GM10248 (cell line): ENCODE measurements at regions not wholly inside any gene's neighbourhood (a gene's known extent, or its start where the extent isn't known, plus 50 kb on each side); places are given as distances from the start of the nearest gene placed in this dataset.

Source experiments
- CTCF ChIA-PET: fragments of 300-600 bp; sonication (Branson Sonifier 250); formaldehyde crosslinking; extraction: SDS; loops from one replicate; lab custom pipeline; 2021; ENCODE audit warnings: antibody characterized with exemption; lab: Yijun Ruan, JAX
- POLR2A ChIA-PET: fragments of 350-650 bp; sonication (Branson Sonifier 250); formaldehyde crosslinking; extraction: SDS; loops from one replicate; lab custom pipeline; 2020; ENCODE audit warnings: antibody characterized with exemption; lab: Yijun Ruan, JAX
- DNase-seq: peaks from one replicate; pipeline ENCODE4 v3.0.0; 2012; ENCODE audit errors: extremely low spot score
- TF ChIP-seq, protein P1 (sequence below): IDR thresholded peaks from 2 replicates; pipeline ENCODE4 v1.5.1; 2012; ENCODE audit warnings: mild to moderate bottlenecking, low read depth; ENCODE audit errors: extremely low read depth, missing control alignments, control extremely low read depth

DNA sequence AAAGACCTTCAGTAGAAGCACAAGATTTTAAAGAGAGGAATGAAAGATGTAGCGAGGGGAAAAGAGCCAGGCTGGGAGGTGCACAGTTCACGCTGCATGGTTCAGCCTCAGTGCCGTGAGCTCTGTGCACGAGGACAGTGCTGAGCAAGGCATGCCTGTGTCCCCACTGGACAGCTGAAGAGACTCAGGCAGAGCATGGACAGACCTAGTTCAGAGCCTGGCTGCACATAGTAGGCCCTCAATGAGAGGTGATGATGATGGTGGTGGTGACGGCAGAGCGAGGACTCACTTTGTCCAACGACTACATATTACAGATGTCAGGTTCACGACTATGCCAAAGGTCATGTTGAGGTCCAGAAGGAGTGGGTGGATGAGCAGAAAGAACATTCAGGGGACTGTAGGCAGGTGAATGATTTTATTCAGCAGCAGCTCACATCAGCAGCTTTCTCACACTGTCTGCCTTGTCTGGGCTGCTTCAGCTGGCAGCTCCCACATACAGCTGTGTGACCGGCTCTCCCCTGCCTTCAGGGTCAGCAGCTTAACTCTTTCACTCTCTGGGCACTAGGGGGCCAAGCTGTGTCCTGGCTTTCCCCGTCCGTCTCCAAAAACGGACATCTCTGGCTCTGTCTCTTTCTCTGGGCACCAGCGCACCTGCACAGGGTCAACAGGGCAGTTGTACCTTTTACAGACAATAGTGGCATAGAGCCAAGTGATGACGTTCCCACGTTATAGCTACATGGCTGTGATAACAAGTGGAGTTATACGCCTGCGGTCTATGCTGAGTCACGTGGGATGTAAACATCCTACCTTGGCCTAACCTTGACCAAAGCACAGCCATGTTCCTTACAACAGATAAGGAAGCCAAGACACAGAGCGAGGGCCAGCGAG, 83.4 kb upstream of the KCNK12 start:
- DNase-seq = no peak
- TF ChIP-seq, protein P1, sequence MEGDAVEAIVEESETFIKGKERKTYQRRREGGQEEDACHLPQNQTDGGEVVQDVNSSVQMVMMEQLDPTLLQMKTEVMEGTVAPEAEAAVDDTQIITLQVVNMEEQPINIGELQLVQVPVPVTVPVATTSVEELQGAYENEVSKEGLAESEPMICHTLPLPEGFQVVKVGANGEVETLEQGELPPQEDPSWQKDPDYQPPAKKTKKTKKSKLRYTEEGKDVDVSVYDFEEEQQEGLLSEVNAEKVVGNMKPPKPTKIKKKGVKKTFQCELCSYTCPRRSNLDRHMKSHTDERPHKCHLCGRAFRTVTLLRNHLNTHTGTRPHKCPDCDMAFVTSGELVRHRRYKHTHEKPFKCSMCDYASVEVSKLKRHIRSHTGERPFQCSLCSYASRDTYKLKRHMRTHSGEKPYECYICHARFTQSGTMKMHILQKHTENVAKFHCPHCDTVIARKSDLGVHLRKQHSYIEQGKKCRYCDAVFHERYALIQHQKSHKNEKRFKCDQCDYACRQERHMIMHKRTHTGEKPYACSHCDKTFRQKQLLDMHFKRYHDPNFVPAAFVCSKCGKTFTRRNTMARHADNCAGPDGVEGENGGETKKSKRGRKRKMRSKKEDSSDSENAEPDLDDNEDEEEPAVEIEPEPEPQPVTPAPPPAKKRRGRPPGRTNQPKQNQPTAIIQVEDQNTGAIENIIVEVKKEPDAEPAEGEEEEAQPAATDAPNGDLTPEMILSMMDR = peak; percentile 34
- CTCF ChIA-PET = interaction anchor here (0.6 to 3.6 kb wide), 15 partner anchors 10 to 302 kb away, joined by 3 to 14 read pairs (median 4); no protein-coding TSS in a partner anchor
- POLR2A ChIA-PET = no interaction called here

DNA sequence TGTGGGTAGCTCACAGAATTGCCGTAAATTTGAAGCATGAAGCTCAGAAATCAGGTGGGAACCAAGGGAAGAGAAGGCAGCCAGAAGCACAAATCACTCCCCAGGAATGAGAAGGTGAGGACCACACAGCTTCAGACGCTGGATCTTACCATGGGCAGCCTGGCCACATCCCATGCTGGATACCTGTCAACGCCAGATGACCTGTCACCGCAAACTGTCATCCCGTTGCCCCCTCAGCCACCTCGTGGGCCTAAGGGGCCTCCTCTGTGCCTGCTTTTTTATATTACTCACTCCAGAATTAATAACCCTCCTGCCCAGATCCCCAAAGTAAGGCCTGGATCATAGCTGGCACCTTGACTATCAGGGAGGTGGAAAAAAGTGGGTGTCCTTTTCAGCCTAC, 82.3 kb upstream of the KCNK12 start:
- ChIA-PET POLR2A (no interaction called here), CTCF (interaction anchor here (1.0 to 3.6 kb wide), 7 partner anchors 12 to 301 kb away, joined by 3 to 16 read pairs (median 5); no protein-coding TSS in a partner anchor)
- DNase-seq = no peak
- TF ChIP-seq, protein P1 = no peak

DNA sequence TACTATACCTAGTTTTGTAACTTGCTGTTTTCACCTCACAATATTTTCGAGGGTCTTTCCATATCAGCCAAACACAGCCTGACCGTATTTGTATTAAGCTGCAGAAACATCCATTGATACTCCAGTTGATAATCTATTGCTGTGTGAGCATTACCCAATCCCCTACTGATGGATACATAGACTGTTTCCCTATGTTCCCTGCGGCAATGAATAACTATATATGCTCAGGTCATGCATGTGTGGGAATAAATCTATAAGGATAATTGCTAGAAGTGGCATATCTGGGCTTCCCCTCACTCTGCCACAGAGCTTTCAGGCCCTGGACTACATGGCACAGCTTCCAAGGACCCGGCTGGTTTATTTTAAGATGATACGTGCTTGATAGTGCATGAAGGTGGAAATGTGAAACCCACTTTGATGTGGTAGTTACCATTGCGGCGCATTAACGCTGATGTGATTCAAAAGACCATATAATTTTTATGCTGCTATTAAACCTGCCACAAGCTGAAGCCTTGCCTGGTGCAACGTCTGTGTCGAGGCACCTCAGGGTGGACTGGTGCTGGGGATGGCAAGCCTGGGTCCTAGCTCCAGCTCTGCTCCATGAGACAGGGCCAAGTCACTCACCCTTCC, 81.4 kb upstream of the KCNK12 start:
- CTCF ChIA-PET = interaction anchor here (1.0 to 3.6 kb wide), 6 partner anchors 12 to 300 kb away, joined by 3 to 16 read pairs (median 5); no protein-coding TSS in a partner anchor

DNA sequence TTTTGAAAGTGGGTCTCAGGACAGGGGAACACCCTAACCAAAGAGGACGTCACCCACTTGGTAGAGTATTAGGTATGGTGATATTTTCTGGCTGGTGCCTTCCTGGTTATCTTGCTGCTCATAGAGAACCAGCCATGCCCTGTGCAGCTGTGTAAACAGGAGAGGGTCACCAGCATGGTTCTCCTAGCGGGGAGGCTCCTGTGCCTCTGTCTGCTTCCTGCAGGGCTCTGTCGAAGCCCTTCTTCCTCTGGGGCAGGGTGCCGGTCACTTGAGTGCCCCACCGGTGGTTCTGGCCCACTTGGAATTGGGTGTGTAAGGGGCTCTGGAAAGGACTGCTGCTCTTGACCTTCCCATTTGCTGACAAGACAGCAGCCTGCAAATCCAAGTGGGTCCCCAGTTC, 80.5 kb upstream of the KCNK12 start:
- no peak for DNase-seq
- TF ChIP-seq, protein P1 = no peak
- CTCF ChIA-PET = interaction anchor here (2.2 to 2.9 kb wide), 2 partner anchors 78 to 116 kb away, joined by 5 to 16 read pairs; no protein-coding TSS in a partner anchor
- POLR2A ChIA-PET = no interaction called here

More for the DNA sequence above, 81.4 kb upstream of the KCNK12 start:
- TF ChIP-seq, protein P1 = no peak
- DNase-seq = no peak
- POLR2A ChIA-PET = no interaction called here

DNA sequence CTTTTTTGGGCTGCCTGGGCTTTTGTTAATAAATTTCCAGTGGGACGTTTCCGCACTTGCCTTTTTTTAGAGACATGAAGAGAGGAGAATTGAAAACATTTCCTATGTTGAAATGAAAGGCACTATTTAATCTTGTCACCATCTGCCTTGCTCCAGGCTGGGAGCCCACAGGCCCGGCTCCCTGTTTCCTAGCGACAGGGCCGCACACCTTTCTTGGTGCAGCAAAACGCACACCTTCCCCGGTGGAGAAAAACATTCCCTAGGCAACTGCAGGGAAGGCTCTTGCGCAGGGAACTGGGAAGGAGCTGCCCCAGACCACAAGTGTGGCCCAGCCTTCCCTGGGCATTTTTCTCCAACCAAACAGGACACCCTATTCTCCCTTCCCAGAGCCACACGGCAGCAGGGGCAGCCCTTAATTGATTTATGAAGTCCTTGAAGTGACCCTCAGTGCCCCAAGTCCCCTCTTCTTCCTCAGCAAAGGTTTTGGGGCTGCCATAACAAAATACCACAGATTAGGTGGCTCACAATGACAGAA, 79.3 kb upstream of the KCNK12 start:
- TF ChIP-seq, protein P1 = no peak
- POLR2A ChIA-PET = no interaction called here
- CTCF ChIA-PET = no interaction called here
- DNase-seq = no peak

DNA sequence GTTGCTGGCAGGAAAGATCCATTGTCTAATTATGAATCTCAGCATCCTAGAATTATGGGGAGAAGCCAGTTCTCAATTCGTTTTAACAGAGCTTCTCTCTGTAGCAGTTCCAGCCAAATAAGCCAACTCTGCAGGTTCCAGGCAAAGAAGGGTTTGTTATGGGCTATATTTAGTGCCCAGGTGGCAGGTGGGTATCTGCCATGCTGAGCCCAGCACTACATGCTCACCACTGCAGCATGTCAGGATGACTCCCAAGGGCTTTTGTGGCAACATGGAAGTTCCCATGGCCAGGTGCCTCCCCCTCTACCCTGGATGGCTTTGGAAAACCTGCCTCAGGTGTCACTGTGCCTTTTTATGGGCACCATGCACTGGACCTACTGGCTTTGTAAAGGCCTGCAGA, 74.5 kb upstream of the KCNK12 start:
- ChIA-PET POLR2A (no interaction called here), CTCF (no interaction called here)
- DNase-seq = no peak
- TF ChIP-seq, protein P1 = no peak
